Sciatic nerve (tissue), 2 donors: ENCODE measurements at regions not wholly inside any gene's neighbourhood (a gene's known extent, or its start where the extent isn't known, plus 50 kb on each side); places are given as distances from the start of the nearest gene placed in this dataset.

Experiments
- ATAC-seq: fragments of 200-7000 bp; cut with Tn5 transposase; one replicate; pipeline ENCODE4 v1.9.1; 2020; ENCODE audit warnings: mild to moderate bottlenecking, moderate library complexity
- DNase-seq: peaks from one replicate; pipeline ENCODE4 v3.0.0-alpha.2; 2020; ENCODE audit warnings: low spot score
- intact Hi-C: fragments of 100-400 bp; cut with DNase I; formaldehyde crosslinking; loops from one replicate; pipeline ENCODE4 v1.14.2; 2022
- donor health status: DM: no; HTN: no; CAD: no.
- donor health status: DM: no; HTN: no; CAD: no.

DNA sequence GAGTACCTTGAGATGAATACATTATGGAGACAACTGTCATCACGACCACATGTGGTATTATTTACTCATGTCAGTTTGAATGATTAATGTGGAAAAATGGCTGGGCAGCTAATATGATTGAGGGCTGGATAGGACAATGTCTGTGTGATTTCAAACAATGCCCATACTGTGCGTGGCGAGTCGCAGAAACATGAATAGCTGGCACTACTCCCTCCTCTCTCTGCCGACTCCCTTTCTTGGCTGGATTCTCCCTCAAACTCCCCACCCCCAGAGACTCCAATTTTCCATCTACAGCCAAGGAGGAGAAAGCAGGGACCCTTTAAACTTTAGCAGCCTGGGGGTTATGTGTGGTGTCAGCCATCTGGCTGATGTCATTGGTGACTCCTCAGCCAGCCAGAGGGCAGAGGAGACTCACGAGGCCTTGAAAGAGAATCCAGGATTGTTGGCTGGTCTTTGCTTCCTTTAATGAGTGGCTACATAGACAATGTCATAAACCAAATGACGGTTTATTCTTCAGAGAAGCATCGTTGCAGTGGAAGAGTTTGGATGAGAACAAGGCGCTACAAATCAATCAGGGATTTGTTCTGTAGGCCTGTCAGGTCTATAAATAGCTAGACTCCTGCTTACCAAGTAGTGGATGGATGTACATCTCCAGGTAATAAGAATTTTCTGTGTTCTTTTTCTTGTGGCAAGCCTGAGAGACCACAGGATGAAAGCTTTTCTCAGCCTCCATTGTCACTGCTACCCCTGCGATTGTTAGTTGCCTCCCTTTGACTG lies 165.6 kb downstream of the DLEU7 start:
- DNase-seq, result no peak
- peak; percentile 84 for ATAC-seq
- intact Hi-C loops, result no loop called here

DNA sequence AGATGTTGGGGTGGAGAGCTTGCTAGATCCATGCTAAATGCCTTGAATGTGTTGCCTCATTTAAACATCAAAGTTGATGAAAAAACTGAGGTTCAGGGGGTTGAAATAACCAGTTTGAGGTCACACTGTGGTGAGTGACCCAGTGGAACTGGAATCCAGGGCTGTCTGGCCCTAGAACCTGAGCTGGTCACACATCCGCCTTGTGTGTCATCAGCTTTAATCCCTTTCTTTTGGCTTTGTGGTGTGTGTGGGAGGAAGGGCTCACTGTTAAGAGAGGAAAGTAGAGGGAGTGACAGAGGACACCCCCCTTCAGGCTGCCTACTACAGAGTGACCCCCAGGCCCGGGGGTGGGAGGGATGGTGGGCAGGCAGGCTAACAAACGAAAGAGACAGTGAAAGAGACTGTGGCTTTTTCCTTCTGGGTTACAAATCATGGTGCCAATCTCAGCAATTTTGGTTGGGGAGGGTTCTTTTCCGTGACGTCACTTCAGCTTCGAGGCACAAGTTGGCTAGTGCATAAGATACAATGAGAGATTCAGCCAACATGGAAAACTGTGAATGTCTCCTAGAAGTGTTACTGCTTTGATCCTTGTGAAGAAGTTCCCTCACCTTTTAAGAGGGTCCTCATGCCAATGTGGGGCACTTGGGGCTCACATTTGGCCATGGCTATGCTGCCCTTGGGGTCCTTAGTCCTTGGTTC lies 164.9 kb downstream of the DLEU7 start:
- DNase-seq, result no peak
- intact Hi-C loops, result no loop called here
- ATAC-seq, result peak; percentile 22

DNA sequence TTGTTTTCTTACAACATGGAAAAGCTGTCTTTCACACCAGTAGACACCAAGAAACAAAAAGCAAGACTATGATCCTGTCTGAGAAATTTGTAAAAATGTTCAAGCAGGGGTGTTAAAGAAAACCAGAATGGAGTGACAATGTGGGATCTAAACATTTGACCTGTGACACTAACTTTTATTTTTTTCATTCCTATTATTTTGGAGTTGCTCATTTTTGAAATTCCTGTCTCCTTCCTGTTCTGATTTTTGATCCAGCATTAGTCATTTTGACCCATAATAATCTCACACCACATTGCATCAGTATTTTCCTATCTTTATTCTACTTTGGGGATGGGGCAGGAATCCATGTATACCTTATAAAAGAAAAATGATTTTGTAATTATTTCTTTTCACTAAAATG lies 164.2 kb downstream of the DLEU7 start:
- DNase-seq (no peak), ATAC-seq (no peak)
- intact Hi-C loops, result no loop called here

DNA sequence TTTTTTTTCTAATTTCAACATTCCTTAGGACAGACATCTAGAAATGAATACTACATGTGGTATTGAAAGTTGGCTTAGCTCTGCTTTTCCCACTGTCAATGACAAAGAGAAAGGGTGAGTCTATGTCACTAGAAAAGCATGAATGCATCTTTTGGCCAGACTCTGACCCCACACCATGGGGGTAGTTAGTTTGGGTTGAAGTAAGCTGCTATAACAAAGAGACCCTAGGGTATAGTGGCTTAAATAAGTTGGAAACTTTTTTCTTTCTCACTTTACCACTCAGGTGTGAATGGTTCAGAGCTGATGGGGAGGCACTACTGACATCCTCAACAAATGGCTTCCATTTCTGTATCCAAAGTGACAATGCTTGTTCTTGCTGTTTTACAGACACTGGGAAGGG lies 161.5 kb downstream of the DLEU7 start:
- ATAC-seq (no peak), DNase-seq (no peak)
- intact Hi-C loops, result no loop called here

DNA sequence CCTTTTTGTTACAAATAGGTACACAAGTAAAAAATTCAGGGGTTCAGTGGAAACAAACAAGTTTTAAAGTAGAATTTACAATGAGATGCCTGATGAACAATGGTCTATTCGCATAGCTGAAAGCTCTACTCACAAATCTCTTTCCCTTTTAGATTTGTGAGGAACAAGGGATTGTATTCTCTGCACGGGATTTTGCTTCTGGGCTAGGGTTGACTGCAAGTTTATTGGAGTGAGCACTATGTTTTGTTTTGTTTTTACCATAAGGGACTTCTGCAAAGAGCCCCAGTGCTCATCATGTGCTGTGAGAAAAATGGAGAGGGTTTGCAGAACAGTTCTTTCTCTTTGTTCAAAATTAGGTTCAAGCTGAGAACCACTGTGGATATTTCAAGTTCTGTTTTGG lies 160.5 kb downstream of the DLEU7 start:
- DNase-seq, result no peak
- intact Hi-C loops, result no loop called here

DNA sequence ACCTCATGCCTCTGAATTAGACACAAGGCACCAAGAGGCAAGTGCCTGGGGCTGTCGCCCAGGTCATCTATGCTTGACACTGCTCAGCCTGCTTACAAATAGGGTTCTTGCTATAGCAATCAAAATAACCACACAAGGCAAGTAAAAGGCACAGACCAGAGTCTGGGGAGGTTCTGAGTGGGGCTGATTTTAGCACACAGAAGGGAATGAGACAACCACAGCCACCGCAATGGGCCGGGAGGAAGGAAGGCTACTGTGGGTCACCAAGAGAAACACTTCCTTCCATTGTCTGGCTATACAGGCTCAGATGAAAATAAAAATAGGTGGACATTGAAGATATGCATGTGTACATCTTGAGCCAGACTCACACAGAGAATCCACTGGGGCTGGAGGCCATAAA lies 159.1 kb downstream of the DLEU7 start:
- peak; percentile 64 for ATAC-seq
- DNase-seq, result no peak
- intact Hi-C loops, result no loop called here

More for the DNA sequence above, 160.5 kb downstream of the DLEU7 start:
- no peak for ATAC-seq

DNA sequence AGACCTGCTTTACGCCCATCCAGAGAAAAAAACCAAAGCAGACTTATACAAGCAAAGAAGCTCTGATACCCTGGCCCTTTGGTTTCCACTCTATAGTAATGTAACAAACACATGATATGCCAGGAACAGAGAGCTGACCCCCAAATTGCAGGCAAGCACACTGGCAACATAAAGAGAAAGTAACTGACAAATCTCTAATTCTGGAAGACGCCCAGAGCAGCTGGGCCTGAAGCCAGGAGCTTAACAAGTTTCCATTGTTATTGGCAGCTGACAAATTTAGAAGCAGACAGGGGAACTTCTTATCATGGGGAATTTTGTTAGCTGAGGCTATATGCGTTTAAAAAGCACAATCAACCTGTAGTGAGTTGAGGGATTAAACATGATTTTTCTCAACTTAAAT lies 158.0 kb downstream of the DLEU7 start:
- ATAC-seq, result peak; percentile 83
- DNase-seq, result peak; percentile 90
- intact Hi-C loops, result no loop called here

DNA sequence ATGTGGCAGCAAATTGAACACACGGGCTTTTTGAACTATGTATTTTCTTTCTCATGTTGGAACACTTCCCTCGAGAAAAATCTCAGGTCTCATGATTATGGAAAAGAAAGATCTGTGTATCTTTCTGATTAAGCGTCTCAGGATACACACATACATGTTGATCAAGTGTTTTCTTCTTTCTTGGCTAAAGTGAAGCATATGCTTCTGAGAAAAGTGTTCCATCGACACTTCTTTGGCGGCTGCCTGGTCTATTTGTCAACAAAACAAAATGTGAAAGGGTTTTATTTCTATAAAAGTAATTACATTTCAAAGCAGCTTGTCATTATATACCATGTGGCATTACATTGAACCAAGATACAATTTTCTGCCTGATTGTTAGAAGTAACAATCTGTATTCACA lies 157.5 kb downstream of the DLEU7 start:
- ATAC-seq (no peak), DNase-seq (no peak)
- intact Hi-C loops, result no loop called here

DNA sequence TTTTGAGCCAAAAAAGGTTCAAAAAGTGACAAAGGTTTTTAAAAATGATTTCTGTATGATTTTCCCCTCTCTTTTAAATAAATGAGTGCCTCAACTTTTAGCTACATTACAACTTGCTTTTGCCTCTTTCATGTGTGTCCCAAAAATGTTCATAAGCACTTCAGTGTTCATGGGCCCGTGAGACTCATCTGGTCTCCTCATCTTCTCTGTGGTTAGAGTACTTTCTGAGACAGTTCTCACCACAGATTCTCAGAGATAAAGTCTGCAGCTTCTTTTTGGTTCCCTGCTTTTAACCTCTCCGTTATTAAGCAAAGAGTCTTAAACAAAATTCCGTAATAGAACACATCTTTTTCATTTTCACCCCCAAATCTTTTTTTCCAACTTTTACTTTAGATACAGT lies 156.9 kb downstream of the DLEU7 start:
- intact Hi-C loops, result no loop called here
- DNase-seq, result no peak

DNA sequence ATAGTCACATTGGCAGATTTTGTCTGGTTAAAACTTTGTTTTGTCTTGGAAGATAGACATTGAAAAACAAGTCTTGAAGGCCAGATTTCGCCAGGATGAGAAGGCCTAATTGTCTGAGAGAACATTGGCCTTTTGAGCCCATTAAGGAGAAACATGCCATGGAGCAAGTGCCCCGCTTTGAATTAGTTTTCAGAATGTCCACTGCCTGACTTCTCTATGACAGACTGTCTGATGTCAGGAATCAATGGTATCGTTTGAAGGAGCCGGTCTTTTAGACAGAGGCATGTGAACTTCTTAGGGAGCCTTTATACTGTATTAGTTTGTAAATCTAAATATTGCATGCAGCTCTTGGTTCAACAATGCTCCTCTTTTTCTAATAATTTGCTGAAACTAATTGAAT lies 155.9 kb downstream of the DLEU7 start:
- intact Hi-C loops, result no loop called here
- DNase-seq (no peak), ATAC-seq (no peak)

More for the DNA sequence above, 156.9 kb downstream of the DLEU7 start:
- no peak for ATAC-seq

DNA sequence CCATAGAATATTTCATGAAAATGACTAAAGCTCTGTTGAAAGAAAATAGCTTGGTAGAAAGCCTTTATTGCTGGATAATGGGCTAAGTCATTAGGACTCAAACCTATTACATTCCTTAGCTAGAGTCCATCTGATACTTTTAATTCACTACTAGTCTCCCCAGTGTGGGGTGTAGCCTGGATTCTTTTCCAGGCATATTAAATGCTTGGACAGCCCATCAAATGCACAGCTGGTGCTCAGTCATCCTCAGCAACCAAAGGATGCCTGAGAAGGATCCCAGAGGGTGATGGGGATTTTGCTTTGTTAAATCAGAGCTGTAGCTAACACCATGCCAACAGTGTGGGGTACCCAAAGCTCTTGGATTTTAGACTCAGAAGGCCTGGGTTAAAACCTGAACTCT lies 153.5 kb downstream of the DLEU7 start:
- DNase-seq (no peak), ATAC-seq (no peak)
- intact Hi-C loops, result no loop called here

DNA sequence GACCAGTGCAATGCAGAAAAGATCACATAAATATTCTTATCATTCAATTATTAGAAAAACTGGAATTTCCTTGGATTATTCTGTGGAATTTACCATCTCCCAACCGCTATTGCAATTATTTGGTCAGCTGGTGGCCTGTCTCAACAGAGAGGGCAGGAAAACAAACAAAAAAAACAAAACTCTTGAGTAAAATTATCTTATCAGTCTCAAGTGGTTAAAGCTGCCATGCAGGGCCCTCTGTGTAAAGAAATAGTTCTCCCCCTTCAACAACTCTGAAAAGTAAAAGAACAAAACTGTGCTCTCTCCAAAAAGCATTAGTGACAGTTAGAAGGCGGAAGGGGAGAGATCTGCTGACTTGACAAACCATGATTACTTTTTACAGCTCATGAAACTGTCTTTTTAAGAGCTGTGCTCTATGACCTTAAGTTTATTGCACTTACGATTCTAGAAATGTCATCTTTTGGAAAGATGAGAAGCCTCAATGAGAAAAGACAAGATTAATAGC lies 152.3 kb downstream of the DLEU7 start:
- ATAC-seq, result peak; percentile 45
- intact Hi-C loops, result no loop called here

DNA sequence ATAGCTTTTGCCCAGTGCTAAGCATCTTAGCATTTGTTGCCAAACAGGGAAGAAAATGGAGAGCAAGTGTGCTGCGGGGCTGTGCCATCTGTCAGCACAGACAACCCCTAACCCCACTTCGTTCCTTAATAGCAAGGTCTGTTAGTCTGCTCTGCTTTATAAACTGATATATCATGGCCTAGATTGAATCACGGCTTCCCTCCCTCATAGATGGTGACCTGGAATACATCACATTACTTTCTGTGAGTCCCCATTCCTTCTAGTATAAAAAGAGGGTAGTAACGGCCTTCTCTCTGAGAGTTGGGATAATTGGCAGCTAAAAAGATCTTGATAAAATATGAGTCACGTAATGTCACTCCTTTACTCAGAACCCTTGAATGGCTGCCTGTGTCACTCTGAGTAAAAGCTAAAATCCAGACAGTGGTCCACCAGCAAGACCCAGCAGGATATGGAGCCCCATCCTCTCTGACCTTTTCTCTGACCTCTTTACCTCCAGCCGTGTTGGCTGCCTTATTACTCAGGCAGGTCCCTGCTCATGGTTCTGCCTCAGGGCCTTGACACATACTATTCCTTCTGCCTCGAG lies 151.7 kb downstream of the DLEU7 start:
- intact Hi-C loops, result no loop called here
- DNase-seq (no peak), ATAC-seq (no peak)

More for the DNA sequence above, 152.3 kb downstream of the DLEU7 start:
- DNase-seq, result no peak

DNA sequence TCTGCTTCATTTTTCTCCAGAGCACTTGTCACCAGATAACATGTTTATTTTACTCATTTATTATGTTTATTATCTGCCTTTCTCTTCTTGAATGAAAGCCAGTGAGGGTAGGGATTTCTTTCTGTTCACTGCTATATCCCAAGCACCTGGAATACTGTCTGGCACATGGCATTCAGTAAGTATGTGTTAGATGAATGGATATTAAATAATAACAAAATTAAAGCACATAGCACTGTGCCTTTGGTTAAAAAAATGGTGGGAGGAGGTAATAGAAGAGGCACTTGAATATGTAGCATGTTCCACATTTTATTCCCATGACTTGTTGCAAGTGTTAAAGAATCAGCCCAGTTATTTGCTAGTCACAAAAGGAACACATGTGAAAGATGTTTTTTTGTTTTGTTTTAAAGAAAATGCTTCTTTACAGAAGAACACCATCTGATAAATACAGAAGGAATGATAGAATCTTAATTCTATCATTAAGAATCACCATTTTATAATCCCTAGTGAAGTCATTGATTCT lies 151.0 kb downstream of the DLEU7 start:
- intact Hi-C loops, result no loop called here
- no peak for DNase-seq

DNA sequence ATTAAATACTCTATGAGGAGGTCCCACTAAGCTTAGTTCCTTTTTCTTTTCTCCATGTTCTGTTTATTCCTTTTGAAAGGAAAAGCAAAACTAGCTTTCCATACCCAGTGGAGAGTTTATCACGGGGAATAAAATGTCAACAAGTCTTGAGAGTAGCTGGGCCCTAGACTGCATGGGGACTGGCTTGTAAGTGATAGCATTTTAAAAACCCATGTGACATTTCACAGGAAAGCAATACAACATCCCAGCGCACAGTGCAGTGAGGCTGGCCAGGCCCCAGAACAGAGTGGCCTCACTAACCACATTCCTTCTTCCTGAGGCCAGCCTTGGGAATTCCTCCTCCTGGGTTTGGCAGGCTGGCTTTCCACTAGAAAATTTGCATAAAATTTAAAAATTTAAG lies 149.8 kb downstream of the DLEU7 start:
- ATAC-seq, result peak; percentile 88
- intact Hi-C loops, result no loop called here
- DNase-seq, result no peak

More for the DNA sequence above, 151.0 kb downstream of the DLEU7 start:
- no peak for ATAC-seq

DNA sequence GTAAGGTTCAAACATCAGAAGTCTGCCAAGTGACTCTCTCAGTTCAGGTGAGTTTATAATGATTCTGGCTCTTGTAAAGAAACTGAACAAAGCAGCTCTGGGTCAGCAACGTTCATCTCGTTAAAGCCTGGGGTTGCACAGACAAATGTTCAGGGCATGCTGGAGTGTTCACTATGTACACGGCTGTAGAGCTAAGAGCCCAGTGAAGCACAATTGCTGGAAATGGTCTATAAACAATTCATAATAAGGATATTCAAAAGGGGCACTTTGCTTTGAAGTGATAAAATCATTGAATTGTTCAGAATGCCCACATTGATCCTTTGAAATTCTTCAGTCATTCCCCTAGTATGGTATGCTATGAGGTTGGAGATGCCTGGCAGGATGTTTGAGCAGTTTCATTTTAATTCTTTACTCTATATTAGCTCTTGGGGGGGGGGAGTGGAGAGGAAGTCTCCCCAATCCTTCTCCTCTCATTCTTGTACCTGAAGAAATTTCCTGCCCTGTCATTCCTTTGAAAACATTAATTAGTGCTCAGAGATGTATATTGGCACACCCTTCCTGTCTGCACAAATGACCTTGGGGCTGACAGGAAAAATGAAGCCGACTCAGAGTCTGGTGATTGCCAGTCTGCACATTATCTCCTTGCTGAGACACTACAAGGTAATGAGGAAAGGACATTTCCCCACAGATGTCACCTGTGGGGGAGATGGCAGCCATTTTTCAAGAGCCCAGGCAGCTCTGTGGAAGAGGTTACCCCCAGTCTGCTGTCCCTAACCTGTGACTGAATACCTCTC lies 145.5 kb downstream of the DLEU7 start:
- intact Hi-C loops, result no loop called here
- DNase-seq, result no peak
- no peak for ATAC-seq

DNA sequence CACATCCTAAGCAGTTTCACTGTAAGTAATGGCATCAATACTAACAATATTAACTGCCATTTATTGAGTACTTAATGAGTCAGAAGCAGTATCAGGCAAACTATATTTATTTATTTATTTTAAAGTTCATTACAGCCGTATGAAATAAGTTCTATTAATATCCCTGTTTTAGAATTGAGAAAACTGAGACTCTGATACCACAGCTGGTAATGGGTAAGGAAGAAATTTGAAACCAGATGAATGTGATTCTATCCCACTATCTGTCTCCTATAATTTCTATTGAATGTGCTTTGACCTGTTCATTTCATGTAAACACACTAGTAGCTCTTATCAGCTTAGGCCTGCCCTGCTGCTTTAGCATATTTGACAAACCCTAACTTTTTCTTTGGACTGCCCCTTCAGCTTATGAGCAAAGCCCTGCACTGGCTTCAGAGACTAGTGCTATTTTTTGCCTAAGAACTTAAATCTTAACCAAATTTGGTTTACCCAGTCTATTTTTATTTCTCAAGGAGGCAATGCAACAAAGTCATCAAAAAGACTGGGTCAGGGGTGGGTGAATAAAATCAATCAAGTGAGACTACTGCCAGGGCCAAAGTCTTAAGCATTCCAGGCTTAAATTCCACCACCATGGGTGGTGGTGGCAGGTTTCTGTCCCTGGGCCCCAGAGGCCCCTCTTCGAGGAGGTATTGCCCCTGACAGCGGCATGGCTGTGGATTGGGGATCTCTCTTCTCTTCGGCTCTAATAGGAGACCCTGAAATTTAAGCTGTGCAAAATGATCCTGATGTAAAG lies 143.4 kb downstream of the DLEU7 start:
- no peak for ATAC-seq
- intact Hi-C loops, result no loop called here
- DNase-seq, result no peak

DNA sequence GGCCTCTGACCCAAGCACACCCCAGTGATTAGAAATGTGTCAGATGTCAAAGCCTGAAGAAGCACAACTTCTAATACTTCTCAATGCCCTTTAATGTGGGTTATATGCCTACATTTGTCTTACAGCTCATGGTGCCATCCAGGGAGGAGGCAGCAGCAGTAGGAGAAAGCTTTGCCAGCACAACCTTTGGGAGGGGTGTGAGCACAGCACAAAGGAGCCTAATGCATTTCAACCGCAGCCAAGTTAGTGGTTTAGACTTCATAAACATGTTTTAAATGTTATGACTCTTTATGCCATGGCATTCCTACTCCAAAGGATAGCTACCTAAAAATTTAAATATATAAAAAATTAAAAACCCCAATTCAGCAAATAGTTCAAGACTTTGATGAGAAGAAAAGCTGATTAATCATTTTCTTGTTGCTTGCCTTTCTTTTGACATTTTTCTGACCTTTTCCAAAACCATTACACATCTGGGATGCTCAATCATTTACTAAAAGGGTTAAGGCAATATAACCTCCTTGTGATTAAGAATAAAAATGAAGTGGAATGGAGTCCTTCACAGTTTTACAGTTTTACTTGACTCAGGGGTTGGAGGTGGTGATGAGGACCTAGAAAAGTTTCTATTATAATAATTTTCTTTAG lies 142.7 kb downstream of the DLEU7 start:
- no peak for ATAC-seq
- no peak for DNase-seq
- intact Hi-C loops, result no loop called here
